ACC112 (cell line): ENCODE measurements at regions not wholly inside any gene's neighbourhood (a gene's known extent, or its start where the extent isn't known, plus 50 kb on each side); places are given as distances from the start of the nearest gene placed in this dataset.

ENCODE experiments used
- H2AFZ ChIP-seq: fragments of 200-600 bp; sonication (generic); one replicate; pipeline ENCODE4 v1.6.0; 2017; ENCODE audit warnings: antibody characterized with exemption, low read length; ENCODE audit not compliant: unreplicated experiment
- H3K27ac ChIP-seq: fragments of 200-600 bp; sonication (generic); 2 replicates; pipeline ENCODE4 v1.5.1; 2014; ENCODE audit warnings: low read depth, mild to moderate bottlenecking, antibody characterized with exemption, low read length, moderate library complexity
- H3K27me3 ChIP-seq: fragments of 200-600 bp; sonication (generic); 2 replicates; pipeline ENCODE4 v1.6.1; 2014; ENCODE audit warnings: mild to moderate bottlenecking, antibody characterized with exemption, low read length, moderate library complexity, mixed read lengths; ENCODE audit not compliant: insufficient read depth
- H3K36me3 ChIP-seq: fragments of 200-600 bp; sonication (generic); 2 replicates; pipeline ENCODE4 v1.6.1; 2016; ENCODE audit warnings: mild to moderate bottlenecking, antibody characterized with exemption, low read length, moderate library complexity, mixed read lengths; ENCODE audit not compliant: insufficient read depth
- H3K4me1 ChIP-seq: fragments of 200-600 bp; sonication (generic); one replicate; pipeline ENCODE4 v1.6.1; 2016; ENCODE audit warnings: low read length, mixed read lengths; ENCODE audit not compliant: insufficient read depth, unreplicated experiment, control insufficient read depth
- H3K4me3 ChIP-seq: fragments of 200-600 bp; sonication (generic); 2 replicates; pipeline ENCODE4 v1.5.1; 2014; ENCODE audit warnings: mild to moderate bottlenecking, low read depth, low read length
- H3K79me2 ChIP-seq: fragments of 200-600 bp; sonication (generic); one replicate; pipeline ENCODE4 v1.6.0; 2016; ENCODE audit warnings: low read length; ENCODE audit not compliant: control insufficient read depth, unreplicated experiment, insufficient read depth

GRCh38 chr2:23323198-23323916 is 61.6 kb upstream of the KLHL29 start:
- Histone ChIP-seq H3K27me3 (peaks cover 81% of the 10 kb centered on the region), H3K4me3 (no peak overlapping the region), H2AFZ (no peak overlapping the region), H3K36me3 (no peaks in the 10 kb centered on the region), H3K27ac (no peak overlapping the region), H3K79me2 (no peaks in the 10 kb centered on the region), H3K4me1 (no peaks in the 10 kb centered on the region)

DNA sequence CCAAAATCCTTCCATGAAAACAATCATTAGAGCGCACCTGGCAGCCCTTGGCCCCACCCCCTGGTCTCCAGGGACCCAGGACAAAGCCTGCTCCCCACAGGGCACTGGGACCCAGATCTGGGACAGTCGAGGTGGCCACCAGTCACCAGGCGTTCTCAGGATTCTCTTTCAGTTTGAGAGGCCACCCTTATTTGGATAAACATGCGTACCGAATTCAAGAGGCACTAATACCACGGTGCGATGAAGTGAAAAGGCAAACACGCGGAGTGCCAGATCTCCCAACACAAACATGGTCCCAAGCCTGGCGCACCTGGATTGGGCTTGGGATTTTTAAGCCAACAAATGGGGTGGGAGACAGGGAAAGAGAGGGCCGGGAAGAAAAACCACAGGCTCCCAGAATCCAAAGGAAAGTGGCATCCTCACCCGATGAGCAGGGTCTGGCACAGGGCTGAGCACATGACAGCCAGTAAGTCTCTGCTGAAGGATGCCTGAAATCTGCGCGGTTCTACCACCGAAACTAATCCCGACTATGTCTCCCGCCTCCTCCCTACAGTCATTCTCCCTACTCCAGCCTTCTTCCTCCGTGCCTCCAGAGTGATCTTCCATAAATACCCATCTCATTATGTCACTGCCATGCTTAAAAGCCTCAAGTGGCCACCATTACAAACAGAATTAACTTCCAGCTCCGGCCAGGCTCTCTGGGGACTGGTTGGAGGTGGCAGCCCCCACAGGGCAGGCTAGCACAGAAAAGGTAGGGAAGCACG is 60.9 kb upstream of the KLHL29 start:
- H3K36me3 ChIP-seq: no peaks in the 10 kb centered on the region
- H3K4me3 ChIP-seq: no peak overlapping the region
- H3K27me3 ChIP-seq: peaks cover 74% of the 10 kb centered on the region
- H2AFZ ChIP-seq: no peak overlapping the region
- no peaks in the 10 kb centered on the region for H3K79me2 ChIP-seq
- H3K4me1 ChIP-seq: no peaks in the 10 kb centered on the region
- no peak overlapping the region for H3K27ac ChIP-seq

- no peaks in the 10 kb centered on the region for H3K4me1 ChIP-seq
- H3K27me3 ChIP-seq: peaks cover 63% of the 10 kb centered on the region
- H3K4me3 ChIP-seq: no peak overlapping the region
- no peak overlapping the region for H2AFZ ChIP-seq
- H3K27ac ChIP-seq: no peak overlapping the region
- H3K36me3 ChIP-seq: no peaks in the 10 kb centered on the region
- no peaks in the 10 kb centered on the region for H3K79me2 ChIP-seq
Measured at GRCh38 chr2:23326330-23326729, 58.6 kb upstream of the KLHL29 start.

DNA sequence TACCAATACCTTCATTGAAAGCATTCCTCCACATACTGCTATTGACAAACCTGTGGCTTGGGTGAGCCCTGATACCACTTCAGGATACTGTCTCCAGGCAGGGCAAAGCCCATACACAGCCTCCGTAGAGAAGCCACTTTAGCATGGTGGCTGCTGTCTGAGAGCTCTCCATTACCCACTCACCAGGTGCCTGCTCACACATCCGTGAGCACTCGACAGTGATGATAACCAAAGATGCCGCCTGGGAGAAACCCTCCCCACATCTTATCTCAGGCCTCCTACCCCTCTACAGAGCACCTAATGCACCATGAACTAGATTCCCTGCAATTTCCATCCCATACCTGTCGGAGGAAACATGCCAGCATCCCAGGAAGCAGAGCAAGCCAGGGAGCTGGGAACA is 57.6 kb upstream of the KLHL29 start:
- Histone ChIP-seq H3K27me3 (peaks cover 56% of the 10 kb centered on the region), H3K79me2 (no peaks in the 10 kb centered on the region), H3K4me3 (no peak overlapping the region), H3K4me1 (no peaks in the 10 kb centered on the region), H3K27ac (no peak overlapping the region), H2AFZ (no peak overlapping the region), H3K36me3 (no peaks in the 10 kb centered on the region)

GRCh38 chr2:23327887-23328286 is 57.1 kb upstream of the KLHL29 start:
- no peak overlapping the region for H2AFZ ChIP-seq
- H3K79me2 ChIP-seq: no peaks in the 10 kb centered on the region
- H3K4me1 ChIP-seq: no peaks in the 10 kb centered on the region
- no peak overlapping the region for H3K4me3 ChIP-seq
- H3K36me3 ChIP-seq: no peaks in the 10 kb centered on the region
- H3K27me3 ChIP-seq: peaks cover 56% of the 10 kb centered on the region
- H3K27ac ChIP-seq: no peak overlapping the region

DNA sequence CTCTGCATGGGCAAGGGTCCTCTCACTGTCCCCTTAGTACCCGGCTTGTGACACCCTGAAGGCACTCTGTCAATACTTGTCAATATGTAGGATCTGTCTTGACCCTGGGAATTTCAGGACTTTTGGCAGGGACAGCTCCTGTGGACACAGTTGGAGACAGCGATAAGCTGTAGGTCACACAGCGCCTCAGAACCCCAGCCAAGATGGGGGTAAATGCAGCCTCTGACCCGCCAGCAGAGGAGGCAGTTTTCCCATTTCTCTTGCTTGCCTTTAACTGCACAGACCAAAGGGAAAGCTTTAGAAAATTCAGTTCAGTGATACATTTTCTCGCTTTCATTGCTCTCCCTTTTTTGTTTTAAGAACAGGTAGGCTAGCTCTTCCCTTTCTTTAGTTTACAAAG is 54.8 kb upstream of the KLHL29 start:
- no peaks in the 10 kb centered on the region for H3K79me2 ChIP-seq
- H3K27ac ChIP-seq: no peak overlapping the region
- H3K4me3 ChIP-seq: no peak overlapping the region
- no peak overlapping the region for H2AFZ ChIP-seq
- no peaks in the 10 kb centered on the region for H3K4me1 ChIP-seq
- peaks cover 51% of the 10 kb centered on the region for H3K27me3 ChIP-seq
- no peaks in the 10 kb centered on the region for H3K36me3 ChIP-seq
